PFSK-1 (cell line): ENCODE measurements at regions not wholly inside any gene's neighbourhood (a gene's known extent, or its start where the extent isn't known, plus 50 kb on each side); places are given as distances from the start of the nearest gene placed in this dataset.

ENCODE experiments used
- POLR2AphosphoS5 ChIP-seq: IDR thresholded peaks from 2 replicates; pipeline ENCODE4 v1.6.1; 2012; ENCODE audit warnings: low read depth, mild to moderate bottlenecking, control low read depth, low read length, moderate library complexity
- REST ChIP-seq, 2 experiments: IDR thresholded peaks; 2 replicates each; pipeline versions ENCODE4 v1.6.1 to v1.8.0; 2011 to 2012; ENCODE audit warnings: low read depth in 2 of 2, low read length in 2 of 2, control low read depth in 1 of 2, inconsistent platforms in 1 of 2, mild to moderate bottlenecking in 1 of 2, moderate library complexity in 1 of 2; ENCODE audit not compliant: insufficient read depth in 1 of 2
- SIN3A ChIP-seq: IDR thresholded peaks from 2 replicates; pipeline ENCODE4 v1.6.1; 2012; ENCODE audit warnings: mild to moderate bottlenecking, low read length, moderate library complexity, borderline replicate concordance; ENCODE audit not compliant: insufficient read depth
- TAF1 ChIP-seq: IDR thresholded peaks from 2 replicates; pipeline ENCODE4 v1.6.1; 2012; ENCODE audit warnings: low read length, control low read depth, borderline replicate concordance; ENCODE audit not compliant: insufficient read depth

GRCh38 chr3:87354398-87354797 is 78.0 kb upstream of the POU1F1 start:
- TF ChIP-seq POLR2AphosphoS5 (no peak), TAF1 (no peak), REST (IDR thresholded peaks at IDR 0.05; ENCODE audit: insufficient read depth in 1 of 2, low read depth in 2 of 2, low read length in 2 of 2) (no peak), SIN3A (no peak)
